Lower leg skin (tissue), 3 donors: ENCODE measurements at regions not wholly inside any gene's neighbourhood (a gene's known extent, or its start where the extent isn't known, plus 50 kb on each side); places are given as distances from the start of the nearest gene placed in this dataset.

Experiments
- CTCF ChIP-seq, 3 donors: fragments of 450-650 bp; IDR thresholded peaks; one replicate each; pipeline ENCODE4 v1.5.1; 2016; ENCODE audit warnings: antibody characterized with exemption in 3 of 3, mild to moderate bottlenecking in 3 of 3, moderate library complexity in 2 of 3
- POLR2A ChIP-seq, 2 donors: fragments of 450-650 bp; IDR thresholded peaks; one replicate each; pipeline ENCODE4 v1.6.1; 2016 to 2017; ENCODE audit warnings: antibody characterized with exemption in 2 of 2, mild to moderate bottlenecking in 1 of 2, moderate library complexity in 1 of 2

DNA sequence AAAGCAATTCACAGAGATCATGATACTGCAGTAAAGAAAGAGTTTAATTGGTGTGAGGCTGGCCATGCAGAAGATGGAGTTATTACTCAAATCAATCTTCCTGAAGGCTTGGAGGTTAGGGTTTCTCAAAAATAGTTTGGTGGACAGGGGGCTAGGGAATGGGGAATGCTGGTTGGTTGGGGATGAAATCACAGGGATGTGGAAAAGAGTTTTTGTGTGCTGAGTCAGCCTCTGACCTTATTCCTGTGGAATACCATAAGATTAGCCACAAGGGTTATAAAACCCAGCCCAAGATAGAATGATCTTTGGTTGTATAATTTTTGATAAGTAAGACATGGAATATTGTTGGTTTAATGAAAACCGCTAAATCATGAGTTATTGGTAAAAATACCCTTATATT is 764.3 kb downstream of the TYW1 start:
- no peak for TF ChIP-seq CTCF (IDR thresholded peaks at IDR 0.05)
- no peak for TF ChIP-seq POLR2A (IDR thresholded peaks at IDR 0.05)
